GM12878 (cell line): ENCODE measurements at regions not wholly inside any gene's neighbourhood (a gene's known extent, or its start where the extent isn't known, plus 50 kb on each side); places are given as distances from the start of the nearest gene placed in this dataset.

Experiments
- ATAC-seq: fragments of 200-7000 bp; cut with Tn5 transposase; 3 replicates; pipeline ENCODE4 v1.9.1; 2020; ENCODE audit warnings: mild to moderate bottlenecking, moderate library complexity
- BruUV-seq: library from RNA; stranded (reverse); fragments of 400-500 nt; replicated peaks from 2 replicates; lab custom pipeline; 2021; lab: Mats Ljungman, UMichigan
- CTCF ChIA-PET: fragments of 300-600 bp; sonication (Branson Sonifier 250); formaldehyde crosslinking; extraction: SDS; loops from one replicate; lab custom pipeline; 2021; ENCODE audit warnings: inconsistent platforms; lab: Yijun Ruan, JAX
- POLR2A ChIA-PET: fragments of 350-600 bp; formaldehyde crosslinking; extraction: SDS; loops from one replicate; lab custom pipeline; 2021; ENCODE audit warnings: inconsistent platforms; lab: Charles Lee
- RAD21 ChIA-PET: fragments of 300-600 bp; sonication (Branson Sonifier 250); formaldehyde crosslinking; loops from one replicate; lab custom pipeline; 2023; ENCODE audit warnings: antibody characterized with exemption; ENCODE audit not compliant: unreplicated experiment; lab: Charles Lee
- SMC1A ChIA-PET: fragments of 300-600 bp; sonication (Branson Sonifier 250); formaldehyde crosslinking; loops from one replicate; lab custom pipeline; 2023; ENCODE audit not compliant: unreplicated experiment, uncharacterized antibody; lab: Charles Lee
- DNase-seq: peaks from one replicate; pipeline ENCODE4 v3.0.0-alpha.2; 2011; ENCODE audit warnings: low read depth, low spot score
- FAIRE-seq: peaks from 3 replicates; lab custom pipeline; 2011; peaks lifted over from hg19 to GRCh38; lab: Jason Lieb, UNC
- H2AFZ ChIP-seq: 2 replicates; pipeline ENCODE4 v1.6.0; 2011; ENCODE audit warnings: low read depth, low read length, control low read depth; ENCODE audit not compliant: control insufficient read depth
- H3K27ac ChIP-seq: 2 replicates; pipeline ENCODE4 v1.5.1; 2011; ENCODE audit warnings: control low read depth; ENCODE audit not compliant: control insufficient read depth, insufficient read depth
- H3K27me3 ChIP-seq, 2 experiments: replicated peaks in 1 of 2; 2 replicates each; pipeline versions ENCODE4 v1.6.0 to v1.6.1; 2011; ENCODE audit warnings: low read length in 1 of 2; ENCODE audit not compliant: control insufficient read depth in 2 of 2, insufficient read depth in 2 of 2
- H3K36me3 ChIP-seq, 2 experiments: 2 replicates each; pipeline ENCODE4 v1.5.1; 2011; ENCODE audit warnings: low read length in 1 of 2; ENCODE audit not compliant: control insufficient read depth in 2 of 2, insufficient read depth in 2 of 2
- H3K4me1 ChIP-seq: 2 replicates; pipeline ENCODE4 v1.6.1; 2011; ENCODE audit warnings: mild to moderate bottlenecking, low read length, moderate library complexity, mixed read lengths; ENCODE audit not compliant: control insufficient read depth, insufficient read depth
- H3K4me2 ChIP-seq: 2 replicates; pipeline ENCODE4 v1.6.0; 2011; ENCODE audit warnings: control low read depth; ENCODE audit not compliant: control insufficient read depth, insufficient read depth
- H3K4me3 ChIP-seq: fragments of 200-600 bp; sonication (generic); 2 replicates; pipeline ENCODE4 v1.5.1; 2016
- H3K79me2 ChIP-seq: 2 replicates; pipeline ENCODE4 v1.6.0; 2011; ENCODE audit warnings: low read length; ENCODE audit not compliant: control insufficient read depth, insufficient read depth
- H3K9ac ChIP-seq: 2 replicates; pipeline ENCODE4 v1.8.0; 2011; ENCODE audit warnings: low read length, control low read depth, mixed read lengths; ENCODE audit not compliant: control insufficient read depth, insufficient read depth
- H3K9me3 ChIP-seq: replicated peaks from 3 replicates; pipeline ENCODE4 v1.5.1; 2011; ENCODE audit warnings: mild to moderate bottlenecking, low read length; ENCODE audit not compliant: control insufficient read depth, insufficient read depth
- H4K20me1 ChIP-seq: 2 replicates; pipeline ENCODE4 v1.6.0; 2011; ENCODE audit not compliant: control insufficient read depth, insufficient read depth
- BRCA1 ChIP-seq: IDR thresholded peaks from 2 replicates; pipeline ENCODE4 v1.6.1; 2011; ENCODE audit warnings: low read depth, low read length, improper control_type of control experiment
- CHD2 ChIP-seq: IDR thresholded peaks from 2 replicates; pipeline ENCODE4 v1.6.1; 2011; ENCODE audit warnings: low read depth, low read length, improper control_type of control experiment, borderline replicate concordance
- CTCF ChIP-seq, 3 experiments: IDR thresholded peaks in 2 of 3; conservative IDR thresholded peaks in 1 of 3; 2 replicates each; pipeline ENCODE4 v1.5.1; 2011; ENCODE audit warnings: low read depth in 3 of 3, low read length in 3 of 3, mild to moderate bottlenecking in 3 of 3, control low read depth in 2 of 3, moderate library complexity in 2 of 3, inconsistent platforms in 1 of 3, mixed read lengths in 1 of 3; ENCODE audit not compliant: control insufficient read depth in 2 of 3, insufficient read depth in 1 of 3; ENCODE audit errors: extremely low read depth in 1 of 3
- ELK1 ChIP-seq: IDR thresholded peaks from 2 replicates; pipeline ENCODE4 v1.6.1; 2012; ENCODE audit warnings: low read depth, low read length, improper control_type of control experiment
- IKZF1 ChIP-seq: fragments of 450-650 bp; conservative IDR thresholded peaks from 2 replicates; pipeline ENCODE4 v1.6.1; 2017; ENCODE audit warnings: antibody characterized with exemption, mild to moderate bottlenecking
- LARP7 ChIP-seq: fragments of 450-650 bp; IDR thresholded peaks from 2 replicates; pipeline ENCODE4 v1.6.1; 2017; ENCODE audit warnings: mild to moderate bottlenecking
- PAX5 ChIP-seq: IDR thresholded peaks from 2 replicates; pipeline ENCODE4 v1.6.1; 2011; ENCODE audit warnings: low read depth, low read length, borderline replicate concordance
- POLR2AphosphoS2 ChIP-seq: IDR thresholded peaks from 2 replicates; pipeline ENCODE4 v1.6.1; 2011; ENCODE audit warnings: low read depth, mild to moderate bottlenecking, low read length, improper control_type of control experiment, moderate library complexity
- RAD51 ChIP-seq: fragments of 450-650 bp; IDR thresholded peaks from 2 replicates; pipeline ENCODE4 v1.6.1; 2016; ENCODE audit warnings: moderate library complexity, mild to moderate bottlenecking, inconsistent platforms
- REST ChIP-seq: IDR thresholded peaks from 2 replicates; pipeline ENCODE4 v1.6.1; 2012; ENCODE audit warnings: mild to moderate bottlenecking, low read depth, low read length
- RFX5 ChIP-seq: IDR thresholded peaks from 2 replicates; pipeline ENCODE4 v1.6.1; 2011; ENCODE audit warnings: low read depth, low read length, improper control_type of control experiment
- TCF7 ChIP-seq: IDR thresholded peaks from 2 replicates; pipeline ENCODE4 v1.6.1; 2014; ENCODE audit warnings: antibody characterized with exemption, borderline replicate concordance
- ZBTB4 ChIP-seq: fragments of 450-650 bp; formaldehyde crosslinking; IDR thresholded peaks from 2 replicates; pipeline ENCODE4 v1.4.0; 2022; ENCODE audit warnings: mild to moderate bottlenecking, moderate library complexity
- ZNF274 ChIP-seq: IDR thresholded peaks from one replicate; pipeline ENCODE4 v1.8.0; 2011; ENCODE audit not compliant: insufficient read length, insufficient read depth
- WGBS: methylation state at CpG from one replicate; pipeline ENCODE4 v1.1.6; 2016; ENCODE audit warnings: low lambda C conversion rate; ENCODE audit not compliant: insufficient replicate concordance, insufficient coverage; ENCODE audit errors: missing lambda C conversion rate; 5-methylcytosine and 5-hydroxymethylcytosine counted together
- in situ Hi-C: fragments of 300-500 bp; cut with MboI; formaldehyde crosslinking; loops from 9 replicates; pipeline ENCODE4 v1.14.3; 2018; ENCODE audit warnings: mixed read lengths
- intact Hi-C: fragments of 100-400 bp; cut with micrococcal nuclease; formaldehyde crosslinking; loops from one replicate; pipeline ENCODE4 v1.14.2; 2022; ENCODE audit not compliant: unreplicated experiment

- no peaks in the 10 kb centered on the region for H3K36me3 ChIP-seq
- intact Hi-C loops = no loop called here
- no peaks in the 10 kb centered on the region for H3K4me1 ChIP-seq
- H4K20me1 ChIP-seq = no peaks in the 10 kb centered on the region
- no peak overlapping the region for H3K27ac ChIP-seq
- DNase-seq (no peak), ATAC-seq (no peak), FAIRE-seq (no peak)
- H3K27me3 ChIP-seq = no peaks in the 10 kb centered on the region
- no peaks in the 10 kb centered on the region for H3K79me2 ChIP-seq
- H2AFZ ChIP-seq = no peak overlapping the region
- SMC1A ChIA-PET = no interaction called here
- H3K9me3 ChIP-seq = no peaks in the 10 kb centered on the region
- H3K4me3 ChIP-seq = no peak overlapping the region
- no TSS peak for BruUV-seq
- CTCF ChIA-PET = no interaction called here
- WGBS = 52% methylated on average over 1 of the region's 1 CpG
- no peak overlapping the region for H3K4me2 ChIP-seq
- POLR2A ChIA-PET = no interaction called here
- H3K9ac ChIP-seq = no peak overlapping the region
- in situ Hi-C loops = no loop called here
- RAD21 ChIA-PET = no interaction called here
- TF ChIP-seq IKZF1 (no peak), PAX5 (no peak), CHD2 (no peak), ZBTB4 (CRISPR knock-in tag) (no peak), RFX5 (no peak), POLR2AphosphoS2 (no peak), TCF7 (no peak), RAD51 (no peak), ZNF274 (no peak), LARP7 (no peak), ELK1 (no peak), CTCF (IDR thresholded peaks at IDR 0.05 in 2 of 3, conservative IDR thresholded peaks at IDR 0.05 in 1 of 3; ENCODE audit: control insufficient read depth in 2 of 3, extremely low read depth in 1 of 3, insufficient read depth in 1 of 3, low read depth in 3 of 3, low read length in 3 of 3) (no peak), BRCA1 (no peak), REST (no peak)
These were observed 1119.8 kb upstream of the LRRTM3 start for GRCh38 chr10:65805993-65806392.
